Ishikawa (cell line): ENCODE measurements at regions not wholly inside any gene's neighbourhood (a gene's known extent, or its start where the extent isn't known, plus 50 kb on each side); places are given as distances from the start of the nearest gene placed in this dataset.

Experiments used
- CEBPB ChIP-seq: IDR thresholded peaks from 2 replicates; pipeline ENCODE4 v1.6.1; 2012
- CREB1 ChIP-seq: IDR thresholded peaks from 2 replicates; pipeline ENCODE4 v1.6.1; 2012; ENCODE audit warnings: low read depth
- EGR1 ChIP-seq: IDR thresholded peaks from 2 replicates; pipeline ENCODE4 v1.6.1; 2012
- EP300 ChIP-seq: IDR thresholded peaks from 2 replicates; pipeline ENCODE4 v1.6.1; 2012; ENCODE audit warnings: borderline replicate concordance
- FOXM1 ChIP-seq: IDR thresholded peaks from 2 replicates; pipeline ENCODE4 v1.6.1; 2012; ENCODE audit warnings: low read depth, borderline replicate concordance
- NFIC ChIP-seq: IDR thresholded peaks from 2 replicates; pipeline ENCODE4 v1.6.1; 2012
- RAD21 ChIP-seq: IDR thresholded peaks from 2 replicates; pipeline ENCODE4 v1.6.1; 2012; ENCODE audit warnings: low read depth
- TAF1 ChIP-seq: IDR thresholded peaks from 2 replicates; pipeline ENCODE4 v1.6.1; 2012; ENCODE audit warnings: low read depth, mild to moderate bottlenecking
- TCF12 ChIP-seq: IDR thresholded peaks from 2 replicates; pipeline ENCODE4 v1.6.1; 2012; ENCODE audit warnings: low read depth
- TEAD4 ChIP-seq: IDR thresholded peaks from 2 replicates; pipeline ENCODE4 v1.6.1; 2012
- YY1 ChIP-seq: IDR thresholded peaks from 2 replicates; pipeline ENCODE4 v1.6.1; 2012; ENCODE audit warnings: low read depth
- ZBTB7A ChIP-seq: IDR thresholded peaks from 2 replicates; pipeline ENCODE4 v1.6.1; 2012; ENCODE audit warnings: low read depth
- TF ChIP-seq, protein P1 (sequence below): IDR thresholded peaks from 2 replicates; pipeline ENCODE4 v1.6.1; 2012; ENCODE audit warnings: low read depth, mild to moderate bottlenecking
- TF ChIP-seq, protein P2 (sequence below): IDR thresholded peaks from 2 replicates; pipeline ENCODE4 v1.6.1; 2012
- TF ChIP-seq, protein P3 (sequence below): IDR thresholded peaks from 2 replicates; pipeline ENCODE4 v1.6.1; 2012

DNA sequence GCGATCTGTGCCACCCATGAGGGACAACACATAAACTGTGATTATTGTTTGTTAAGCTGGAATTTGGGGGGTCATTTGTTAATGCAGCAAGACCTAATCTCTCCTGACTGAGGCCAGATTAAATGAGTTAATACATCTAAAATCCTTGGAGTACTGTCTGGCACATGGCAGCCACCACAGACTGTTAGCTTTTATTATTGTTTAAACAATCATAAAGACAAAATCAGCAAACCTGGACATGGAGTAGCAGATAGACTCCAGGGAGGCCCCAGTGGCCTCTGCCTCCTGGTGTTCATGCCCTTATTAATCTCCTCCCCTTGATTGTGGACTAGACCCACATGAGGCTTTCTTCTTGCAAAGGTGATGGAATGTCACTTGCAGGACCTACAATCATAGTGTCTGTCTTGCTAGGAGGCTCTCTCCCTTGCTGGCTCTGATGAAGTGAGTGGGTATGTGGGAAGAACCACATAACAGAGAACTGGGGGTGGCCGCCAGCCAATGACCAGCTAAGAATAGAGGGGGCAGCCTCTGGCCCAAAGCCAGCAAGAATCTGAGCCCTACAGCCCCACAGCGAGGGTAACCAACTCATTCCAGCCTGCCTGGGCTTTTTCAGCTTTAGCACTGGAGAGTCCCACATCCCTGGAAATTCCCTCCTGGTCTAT, 142.0 kb downstream of the SCARB1 start:
- TF ChIP-seq CEBPB (no peak), YY1 (no peak), EP300 (no peak), FOXM1 (no peak)

- TF ChIP-seq TAF1 (no peak), FOXM1 (peak; percentile 87; the same call in 1 of the 2 replicates), CREB1 (no peak), EP300 (peak; percentile 97), CEBPB (peak; percentile 72; the same call in 1 of the 2 replicates), ZBTB7A (0 out of 2 replicates have a peak, but pooled peaks have one; percentile 59), TCF12 (peak; percentile 97), RAD21 (peak; percentile 1; the same call in 1 of the 2 replicates), YY1 (peak; percentile 65; the same call in 1 of the 2 replicates), TEAD4 (peak; percentile 92), EGR1 (no peak), NFIC (peak; percentile 95)
- TF ChIP-seq, protein P1, sequence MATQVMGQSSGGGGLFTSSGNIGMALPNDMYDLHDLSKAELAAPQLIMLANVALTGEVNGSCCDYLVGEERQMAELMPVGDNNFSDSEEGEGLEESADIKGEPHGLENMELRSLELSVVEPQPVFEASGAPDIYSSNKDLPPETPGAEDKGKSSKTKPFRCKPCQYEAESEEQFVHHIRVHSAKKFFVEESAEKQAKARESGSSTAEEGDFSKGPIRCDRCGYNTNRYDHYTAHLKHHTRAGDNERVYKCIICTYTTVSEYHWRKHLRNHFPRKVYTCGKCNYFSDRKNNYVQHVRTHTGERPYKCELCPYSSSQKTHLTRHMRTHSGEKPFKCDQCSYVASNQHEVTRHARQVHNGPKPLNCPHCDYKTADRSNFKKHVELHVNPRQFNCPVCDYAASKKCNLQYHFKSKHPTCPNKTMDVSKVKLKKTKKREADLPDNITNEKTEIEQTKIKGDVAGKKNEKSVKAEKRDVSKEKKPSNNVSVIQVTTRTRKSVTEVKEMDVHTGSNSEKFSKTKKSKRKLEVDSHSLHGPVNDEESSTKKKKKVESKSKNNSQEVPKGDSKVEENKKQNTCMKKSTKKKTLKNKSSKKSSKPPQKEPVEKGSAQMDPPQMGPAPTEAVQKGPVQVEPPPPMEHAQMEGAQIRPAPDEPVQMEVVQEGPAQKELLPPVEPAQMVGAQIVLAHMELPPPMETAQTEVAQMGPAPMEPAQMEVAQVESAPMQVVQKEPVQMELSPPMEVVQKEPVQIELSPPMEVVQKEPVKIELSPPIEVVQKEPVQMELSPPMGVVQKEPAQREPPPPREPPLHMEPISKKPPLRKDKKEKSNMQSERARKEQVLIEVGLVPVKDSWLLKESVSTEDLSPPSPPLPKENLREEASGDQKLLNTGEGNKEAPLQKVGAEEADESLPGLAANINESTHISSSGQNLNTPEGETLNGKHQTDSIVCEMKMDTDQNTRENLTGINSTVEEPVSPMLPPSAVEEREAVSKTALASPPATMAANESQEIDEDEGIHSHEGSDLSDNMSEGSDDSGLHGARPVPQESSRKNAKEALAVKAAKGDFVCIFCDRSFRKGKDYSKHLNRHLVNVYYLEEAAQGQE, result no peak
- TF ChIP-seq, protein P2, sequence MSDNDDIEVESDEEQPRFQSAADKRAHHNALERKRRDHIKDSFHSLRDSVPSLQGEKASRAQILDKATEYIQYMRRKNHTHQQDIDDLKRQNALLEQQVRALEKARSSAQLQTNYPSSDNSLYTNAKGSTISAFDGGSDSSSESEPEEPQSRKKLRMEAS, result 0 out of 2 replicates have a peak, but pooled peaks have one; percentile 23
- TF ChIP-seq, protein P3, sequence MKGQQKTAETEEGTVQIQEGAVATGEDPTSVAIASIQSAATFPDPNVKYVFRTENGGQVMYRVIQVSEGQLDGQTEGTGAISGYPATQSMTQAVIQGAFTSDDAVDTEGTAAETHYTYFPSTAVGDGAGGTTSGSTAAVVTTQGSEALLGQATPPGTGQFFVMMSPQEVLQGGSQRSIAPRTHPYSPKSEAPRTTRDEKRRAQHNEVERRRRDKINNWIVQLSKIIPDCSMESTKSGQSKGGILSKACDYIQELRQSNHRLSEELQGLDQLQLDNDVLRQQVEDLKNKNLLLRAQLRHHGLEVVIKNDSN, result peak; percentile 28; the same call in 1 of the 2 replicates
Measured at GRCh38 chr12:124720681-124721500, 142.8 kb downstream of the SCARB1 start.

- TF ChIP-seq, protein P2, result 0 out of 2 replicates have a peak, but pooled peaks have one; percentile 39
- TF ChIP-seq EP300 (no peak), YY1 (no peak), CREB1 (no peak), EGR1 (no peak), TCF12 (no peak), FOXM1 (no peak), ZBTB7A (no peak), NFIC (no peak), TEAD4 (no peak), RAD21 (peak; percentile 25; the same call in 1 of the 2 replicates)
- TF ChIP-seq, protein P3, result no peak
- TF ChIP-seq, protein P1, result no peak
Measured at GRCh38 chr12:124720004-124720680, 143.5 kb downstream of the SCARB1 start.

DNA sequence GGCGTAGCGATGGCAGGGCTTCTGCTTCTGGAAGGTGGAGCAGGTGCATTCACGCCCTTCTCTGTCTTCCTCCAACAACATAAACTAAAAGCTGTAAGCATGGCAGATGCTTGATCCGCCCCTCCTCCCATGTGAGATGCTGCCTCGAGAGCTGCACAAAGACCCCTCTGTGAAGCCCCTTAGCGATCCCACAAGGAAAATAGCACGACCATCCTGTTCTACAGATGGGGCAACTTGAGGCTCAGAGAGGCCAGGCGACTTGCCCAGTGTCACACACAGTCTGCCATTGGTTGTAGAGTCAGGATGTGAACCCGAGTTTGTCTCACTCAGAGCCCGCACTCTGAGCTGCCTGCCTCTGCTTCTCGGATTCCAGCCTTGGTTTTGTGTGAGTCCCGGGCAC, 144.4 kb downstream of the SCARB1 start:
- TF ChIP-seq TAF1 (no peak), CREB1 (no peak), YY1 (no peak), NFIC (no peak), RAD21 (no peak), TCF12 (no peak), EGR1 (no peak), CEBPB (no peak), ZBTB7A (no peak), TEAD4 (no peak), EP300 (no peak), FOXM1 (no peak)
- TF ChIP-seq, protein P3, result no peak
- TF ChIP-seq, protein P1, result no peak
- TF ChIP-seq, protein P2, result no peak
